Progenitor cell of endocrine pancreas (in vitro differentiated cells): ENCODE measurements at regions not wholly inside any gene's neighbourhood (a gene's known extent, or its start where the extent isn't known, plus 50 kb on each side); places are given as distances from the start of the nearest gene placed in this dataset.

ENCODE experiments used
- DNase-seq: peaks from one replicate; pipeline ENCODE4 v3.0.0; 2021; ENCODE audit warnings: low spot score; ENCODE audit not compliant: unreplicated experiment
- H3K27ac Mint-ChIP-seq: 2 replicates; pipeline ENCODE4 v1.8.0; 2021; ENCODE audit warnings: mild to moderate bottlenecking, moderate library complexity, mixed read lengths
- H3K27me3 Mint-ChIP-seq: 2 replicates; pipeline ENCODE4 v1.8.0; 2021; ENCODE audit warnings: mixed read lengths
- H3K36me3 Mint-ChIP-seq: 2 replicates; pipeline ENCODE4 v1.8.0; 2022; ENCODE audit warnings: mixed read lengths; ENCODE audit not compliant: insufficient read depth
- H3K4me1 Mint-ChIP-seq: 2 replicates; pipeline ENCODE4 v1.8.0; 2021; ENCODE audit warnings: low read depth, mixed read lengths
- H3K4me3 Mint-ChIP-seq: 2 replicates; pipeline ENCODE4 v1.8.0; 2021; ENCODE audit warnings: low read depth, mild to moderate bottlenecking, moderate library complexity, mixed read lengths
- H3K9me3 Mint-ChIP-seq: 2 replicates; pipeline ENCODE4 v1.8.0; 2021; ENCODE audit warnings: low read depth, mixed read lengths
- TF ChIP-seq, protein P1 (sequence below): fragments of 200-600 bp; sonication (generic); IDR thresholded peaks from one replicate; pipeline ENCODE4 v1.5.0; 2021; ENCODE audit warnings: antibody characterized with exemption, mild to moderate bottlenecking; ENCODE audit not compliant: unreplicated experiment

DNA sequence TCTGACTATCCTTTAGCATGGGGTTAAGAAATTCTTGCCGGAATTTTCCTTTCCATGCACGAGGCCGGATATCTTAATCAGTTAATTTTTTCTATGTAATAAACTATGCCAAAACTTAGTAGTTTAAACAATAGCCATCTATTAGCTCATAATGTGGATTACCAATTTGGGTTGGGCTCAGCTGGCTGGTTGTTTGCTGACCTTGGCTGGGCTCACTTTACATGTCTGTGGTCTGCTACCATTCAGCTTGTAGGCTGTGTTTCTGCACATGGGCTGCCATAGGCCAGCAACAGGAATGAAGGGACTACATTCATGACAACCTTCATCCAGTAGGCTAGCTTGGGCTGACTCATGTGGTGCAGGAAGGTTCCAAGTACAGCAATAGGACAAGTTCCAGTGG is 56.0 kb upstream of the NTPCR start:
- no peak overlapping the region for H3K4me3 Mint-ChIP-seq
- H3K4me1 Mint-ChIP-seq = no peaks in the 10 kb centered on the region
- H3K36me3 Mint-ChIP-seq = no peaks in the 10 kb centered on the region

GRCh38 chr1:232897949-232898465 is 52.4 kb upstream of the NTPCR start:
- Mint-ChIP-seq H3K27me3 (peaks cover 22% of the 10 kb centered on the region), H3K4me1 (peaks cover 3% of the 10 kb centered on the region), H3K4me3 (no peak overlapping the region), H3K9me3 (peaks cover 3% of the 10 kb centered on the region), H3K27ac (no peak overlapping the region), H3K36me3 (no peaks in the 10 kb centered on the region)
- TF ChIP-seq, protein P1, sequence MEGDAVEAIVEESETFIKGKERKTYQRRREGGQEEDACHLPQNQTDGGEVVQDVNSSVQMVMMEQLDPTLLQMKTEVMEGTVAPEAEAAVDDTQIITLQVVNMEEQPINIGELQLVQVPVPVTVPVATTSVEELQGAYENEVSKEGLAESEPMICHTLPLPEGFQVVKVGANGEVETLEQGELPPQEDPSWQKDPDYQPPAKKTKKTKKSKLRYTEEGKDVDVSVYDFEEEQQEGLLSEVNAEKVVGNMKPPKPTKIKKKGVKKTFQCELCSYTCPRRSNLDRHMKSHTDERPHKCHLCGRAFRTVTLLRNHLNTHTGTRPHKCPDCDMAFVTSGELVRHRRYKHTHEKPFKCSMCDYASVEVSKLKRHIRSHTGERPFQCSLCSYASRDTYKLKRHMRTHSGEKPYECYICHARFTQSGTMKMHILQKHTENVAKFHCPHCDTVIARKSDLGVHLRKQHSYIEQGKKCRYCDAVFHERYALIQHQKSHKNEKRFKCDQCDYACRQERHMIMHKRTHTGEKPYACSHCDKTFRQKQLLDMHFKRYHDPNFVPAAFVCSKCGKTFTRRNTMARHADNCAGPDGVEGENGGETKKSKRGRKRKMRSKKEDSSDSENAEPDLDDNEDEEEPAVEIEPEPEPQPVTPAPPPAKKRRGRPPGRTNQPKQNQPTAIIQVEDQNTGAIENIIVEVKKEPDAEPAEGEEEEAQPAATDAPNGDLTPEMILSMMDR = no peak
- no peak for DNase-seq

More for the DNA sequence above, 56.0 kb upstream of the NTPCR start:
- H3K9me3 Mint-ChIP-seq = peaks cover 8% of the 10 kb centered on the region
- no peak overlapping the region for H3K27ac Mint-ChIP-seq
- TF ChIP-seq, protein P1 = no peak
- no peak for DNase-seq
- peaks cover 3% of the 10 kb centered on the region for H3K27me3 Mint-ChIP-seq

- Mint-ChIP-seq H3K36me3 (no peaks in the 10 kb centered on the region), H3K27ac (no peak overlapping the region), H3K9me3 (no peaks in the 10 kb centered on the region), H3K4me3 (no peak overlapping the region), H3K27me3 (peaks cover 23% of the 10 kb centered on the region), H3K4me1 (peaks cover 4% of the 10 kb centered on the region)
- TF ChIP-seq, protein P1 = no peak
- no peak for DNase-seq
These were observed 51.1 kb upstream of the NTPCR start for GRCh38 chr1:232899268-232899667.

- H3K27ac Mint-ChIP-seq = no peak overlapping the region
- TF ChIP-seq, protein P1 = no peak
- H3K36me3 Mint-ChIP-seq = no peaks in the 10 kb centered on the region
- DNase-seq = no peak
- no peak overlapping the region for H3K4me3 Mint-ChIP-seq
- peaks cover 4% of the 10 kb centered on the region for H3K4me1 Mint-ChIP-seq
- H3K27me3 Mint-ChIP-seq = peaks cover 23% of the 10 kb centered on the region
- H3K9me3 Mint-ChIP-seq = no peaks in the 10 kb centered on the region
These were observed 50.6 kb upstream of the NTPCR start for GRCh38 chr1:232899839-232900238.
